DMS79 (cell line): ENCODE measurements at regions not wholly inside any gene's neighbourhood (a gene's known extent, or its start where the extent isn't known, plus 50 kb on each side); places are given as distances from the start of the nearest gene placed in this dataset.
A peak's percentile ranks its signal among the peaks of the same experiment; 100 is the strongest.
"Not testable (repeated sequence)": the region's sequence is repeated elsewhere in the genome, so short reads cannot be mapped to it uniquely, and the experiment has no call there.

Source experiments
- DNase-seq: peaks from one replicate; lab custom pipeline; 2025; lab: John Stamatoyannopoulos, UW

DNA sequence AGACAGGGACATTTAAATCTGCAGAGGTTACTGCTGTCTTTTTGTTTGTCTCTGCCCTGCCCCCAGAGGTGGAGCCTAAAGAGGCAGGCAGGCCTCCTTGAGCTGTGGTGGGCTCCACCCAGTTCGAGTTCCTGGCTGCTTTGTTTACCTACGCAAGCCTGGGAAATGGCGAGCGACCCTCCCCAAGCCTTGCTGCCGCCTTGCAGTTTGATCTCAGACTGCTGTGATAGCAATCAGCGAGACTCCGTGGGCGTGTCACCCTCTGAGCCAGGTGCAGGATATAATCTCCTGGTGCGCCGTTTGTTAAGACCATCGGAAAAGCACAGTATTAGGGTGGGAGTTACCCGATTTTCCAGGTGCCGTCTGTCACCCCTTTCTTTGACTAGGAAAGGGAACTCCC, 93.3 kb downstream of the ANKRD30BL start:
- not testable (repeated sequence) for DNase-seq

GRCh38 chr2:132065391-132065790, 96.4 kb downstream of the ANKRD30BL start:
- DNase-seq, result not testable (repeated sequence)

DNA sequence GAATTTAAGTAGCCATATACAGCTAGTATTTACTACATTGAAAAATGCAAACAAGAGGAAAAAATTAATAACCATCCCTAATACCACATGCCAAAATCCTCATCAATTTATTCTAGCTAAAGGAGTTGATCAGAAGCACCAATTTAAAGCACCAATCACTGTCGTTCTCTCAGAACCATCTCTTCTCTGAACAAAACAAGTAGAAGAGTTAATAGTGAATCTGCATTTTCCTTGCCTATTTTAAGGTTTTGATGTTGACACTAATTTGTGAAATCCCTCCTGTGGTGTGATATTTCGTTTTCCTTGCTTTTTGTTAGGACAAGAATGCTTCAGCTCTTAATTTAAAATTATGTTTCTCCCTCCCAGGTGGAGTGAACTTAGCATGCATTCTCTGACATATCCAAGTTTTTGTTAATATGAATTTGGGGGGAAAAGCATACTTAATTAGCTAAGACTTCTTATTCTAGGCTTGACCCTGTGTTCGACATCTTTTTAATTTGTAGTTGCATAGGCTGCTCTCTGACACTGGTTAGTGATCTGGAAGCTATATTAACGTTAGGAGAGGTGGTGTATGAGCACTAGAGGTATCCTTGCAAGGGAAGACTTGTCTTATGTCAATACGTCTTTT, 122.0 kb downstream of the ANKRD30BL start:
- DNase-seq, result not testable (repeated sequence)

DNA sequence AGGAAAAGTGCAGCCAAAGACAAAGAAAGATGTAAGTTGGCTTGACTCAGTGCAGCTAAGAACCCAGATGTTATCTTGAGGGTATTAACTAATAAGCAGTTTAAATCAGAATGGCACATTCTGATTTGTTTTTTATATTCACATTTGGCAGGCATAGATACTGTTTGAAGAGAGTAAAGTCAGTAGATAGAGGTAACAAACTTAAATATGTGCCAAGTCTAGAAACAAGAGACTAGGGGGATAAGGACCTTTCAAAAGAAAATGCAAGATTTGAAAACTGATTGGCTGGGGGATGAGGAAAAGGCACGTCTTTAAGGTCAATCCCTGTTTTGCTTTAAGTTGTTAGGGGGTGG, 122.9 kb downstream of the ANKRD30BL start:
- not testable (repeated sequence) for DNase-seq

DNA sequence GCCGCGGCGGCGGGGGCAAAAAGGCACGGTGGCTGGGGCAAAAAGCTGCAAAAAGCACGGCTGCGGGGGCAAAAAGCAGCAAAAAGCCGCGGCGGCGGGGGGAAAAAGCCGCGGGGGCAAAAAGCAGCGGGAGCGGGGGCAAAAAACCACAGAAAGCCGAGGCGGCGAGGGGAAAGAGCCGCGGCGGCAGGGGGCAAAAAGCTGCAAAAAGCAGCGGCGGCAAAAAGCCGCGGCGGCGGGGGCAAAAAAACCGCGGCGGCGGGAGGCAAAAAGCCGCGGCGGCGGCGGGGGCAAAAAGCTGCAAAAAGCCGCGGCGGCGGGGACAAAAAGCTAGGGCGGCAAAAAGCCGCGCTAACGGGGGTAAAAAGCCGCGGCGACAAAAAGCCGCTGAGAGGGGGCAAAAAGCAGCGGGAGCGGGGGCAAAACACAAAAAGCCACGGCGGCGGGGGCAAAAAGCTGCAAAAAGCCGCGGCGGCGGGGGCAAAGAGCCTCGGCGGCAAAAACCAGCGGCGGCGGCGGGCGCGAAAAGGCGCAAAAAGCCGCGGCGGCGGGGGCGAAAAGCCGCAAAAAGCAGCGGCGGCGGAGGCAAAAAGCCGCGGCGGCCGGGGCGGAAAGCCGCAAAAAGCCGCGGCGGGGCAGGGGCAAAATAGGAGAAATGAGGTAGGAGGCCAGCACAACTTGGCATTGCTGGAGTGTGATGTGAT, 123.4 kb downstream of the ANKRD30BL start:
- no peak for DNase-seq

DNA sequence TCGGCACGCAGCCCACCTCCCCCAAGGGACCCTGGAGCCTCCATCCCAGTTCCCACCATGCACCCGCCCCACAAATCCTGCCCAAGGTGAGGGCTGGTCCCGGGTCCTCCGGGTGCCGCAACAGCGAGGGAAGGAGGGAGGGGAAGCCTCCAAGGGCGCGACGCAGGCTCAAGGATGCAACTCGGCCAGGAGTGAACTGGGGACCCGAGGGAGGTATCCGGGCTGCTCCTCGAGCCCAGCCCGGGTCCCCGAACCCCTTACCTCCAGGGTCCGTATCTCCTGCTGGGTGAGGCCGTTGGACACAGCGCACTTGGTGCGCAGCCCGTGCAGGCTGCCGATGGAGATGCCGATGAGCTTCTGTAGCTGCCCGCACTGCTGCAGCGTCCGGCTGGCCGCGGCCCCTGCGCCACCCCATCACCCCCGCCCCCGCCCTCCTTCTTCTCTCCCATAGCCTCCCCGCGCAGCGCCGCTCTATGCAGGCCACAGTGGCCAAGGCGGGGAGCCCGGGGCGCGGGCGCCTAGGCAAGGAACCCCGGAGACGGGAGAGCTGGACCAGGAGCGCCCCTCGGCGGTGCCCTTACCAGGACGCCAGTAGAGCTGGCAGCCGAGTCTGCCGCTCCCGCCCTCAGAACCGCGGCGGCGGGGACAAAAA, 124.1 kb downstream of the ANKRD30BL start:
- peak; percentile 3 for DNase-seq

GRCh38 chr2:132034646-132035045, 127.1 kb downstream of the ANKRD30BL start:
- DNase-seq, result no peak

GRCh38 chr2:132033949-132034348, 127.8 kb downstream of the ANKRD30BL start:
- no peak for DNase-seq

DNA sequence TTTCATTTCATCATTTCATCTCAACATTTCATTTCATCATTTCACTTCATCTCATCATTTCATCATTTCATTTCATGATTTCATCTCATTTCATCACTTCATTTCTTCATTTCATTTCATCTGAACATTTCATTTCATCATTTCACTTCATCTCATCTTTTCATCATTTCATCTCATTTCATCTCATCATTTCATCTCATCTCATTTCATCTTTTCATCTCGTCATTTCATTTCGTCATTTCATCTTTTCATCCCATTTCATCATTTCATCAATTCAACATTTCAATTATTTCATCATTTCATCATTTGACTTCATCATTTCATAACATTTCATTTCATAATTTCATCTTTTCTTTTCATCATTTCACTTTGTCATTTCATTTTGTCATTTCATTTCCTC, 128.4 kb downstream of the ANKRD30BL start:
- no peak for DNase-seq

- DNase-seq, result not testable (repeated sequence)
Measured at GRCh38 chr2:132012046-132012445, 149.7 kb downstream of the ANKRD30BL start.

- DNase-seq, result no peak
Measured at GRCh38 chr2:132009874-132010521, 151.8 kb downstream of the ANKRD30BL start.

- DNase-seq, result no peak
Measured at GRCh38 chr2:132009177-132009873, 152.4 kb downstream of the ANKRD30BL start.

DNA sequence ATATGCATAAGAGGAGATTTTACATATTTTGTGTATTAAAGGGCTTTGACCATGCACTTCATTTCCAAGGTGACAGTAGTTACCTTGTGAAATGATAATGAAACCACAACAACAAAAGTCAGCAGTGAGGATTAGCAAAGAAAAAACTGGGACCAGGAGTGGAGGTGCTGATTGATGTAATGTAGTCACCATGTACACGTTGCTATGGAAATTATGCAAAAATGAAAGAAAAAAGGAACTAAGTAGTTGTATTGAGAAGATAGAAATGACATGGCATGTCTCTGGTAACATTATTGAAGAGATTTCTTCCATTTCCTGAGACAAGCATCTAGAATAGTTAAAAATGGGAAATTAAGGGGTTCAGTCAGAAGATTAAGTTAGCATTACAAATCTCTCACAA, 171.0 kb downstream of the ANKRD30BL start:
- not testable (repeated sequence) for DNase-seq

DNA sequence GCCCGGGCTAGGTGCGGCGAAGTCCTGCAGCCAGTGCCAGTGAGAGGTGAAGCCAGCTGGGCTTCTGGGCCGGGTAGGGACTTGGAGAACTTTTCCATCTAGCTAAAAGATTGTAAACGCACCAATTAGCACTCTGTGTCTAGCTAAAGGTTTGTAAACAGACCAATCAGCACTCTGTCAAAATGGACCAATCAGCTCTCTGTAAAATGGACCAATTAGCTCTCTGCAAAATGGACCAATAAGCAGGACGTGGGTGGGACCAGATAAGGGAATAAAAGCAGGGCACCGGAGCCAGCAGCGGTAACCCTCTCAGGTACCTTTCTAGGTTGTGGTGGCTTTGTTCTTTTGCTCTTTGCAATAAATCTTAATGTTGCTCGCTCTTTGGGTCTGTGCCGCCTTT, 195.1 kb downstream of the ANKRD30BL start:
- not testable (repeated sequence) for DNase-seq

GRCh38 chr2:131966256-131966655, 195.5 kb downstream of the ANKRD30BL start:
- DNase-seq, result no peak

- not testable (repeated sequence) for DNase-seq
Measured at GRCh38 chr2:131958019-131958609, 203.6 kb downstream of the ANKRD30BL start.

DNA sequence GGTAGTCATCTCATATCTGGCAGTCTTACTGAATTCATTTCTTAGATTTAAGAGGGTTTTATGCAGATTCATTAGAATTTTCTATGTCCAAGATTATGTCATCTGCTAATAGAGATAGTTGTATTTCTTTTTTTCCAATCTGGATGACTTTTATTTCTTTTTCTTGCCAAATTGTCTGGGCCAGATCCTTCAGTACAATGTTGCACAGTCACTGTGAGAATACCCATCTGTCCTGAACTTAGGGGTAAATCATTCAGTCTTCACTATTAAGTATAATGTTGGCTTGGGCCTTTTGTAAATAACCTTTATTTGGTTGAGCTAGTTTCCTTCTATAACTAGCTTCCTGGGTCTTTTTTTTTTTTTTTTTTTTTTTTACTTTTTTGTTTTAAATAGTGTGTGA, 213.1 kb downstream of the ANKRD30BL start:
- DNase-seq, result not testable (repeated sequence)

- not testable (repeated sequence) for DNase-seq
Measured at GRCh38 chr2:131923287-131923686, 238.5 kb downstream of the ANKRD30BL start.

DNA sequence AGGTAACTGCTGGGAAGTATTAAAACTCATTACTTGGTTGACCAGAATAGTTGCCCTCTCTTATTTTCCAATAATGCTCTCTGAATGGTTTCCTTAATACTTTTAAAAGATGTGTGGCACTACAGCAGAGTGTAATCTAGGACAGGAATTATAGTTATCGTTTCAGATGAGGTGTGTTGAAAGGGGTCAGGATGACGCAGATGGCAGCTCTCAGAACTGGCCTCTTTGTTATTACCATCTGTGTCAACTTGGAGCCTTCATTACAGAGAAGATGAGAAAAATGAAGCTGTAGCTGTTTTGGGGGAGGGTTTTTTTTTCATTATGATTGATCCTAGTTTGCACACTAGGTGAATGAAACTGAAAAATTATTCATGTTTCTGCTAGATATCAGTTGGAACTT, 238.9 kb downstream of the ANKRD30BL start:
- DNase-seq, result not testable (repeated sequence)
